Left colon (tissue), 2 donors: ENCODE measurements at regions not wholly inside any gene's neighbourhood (a gene's known extent, or its start where the extent isn't known, plus 50 kb on each side); places are given as distances from the start of the nearest gene placed in this dataset.
"Not testable (repeated sequence)": the region's sequence is repeated elsewhere in the genome, so short reads cannot be mapped to it uniquely, and the experiment has no call there.

ENCODE experiments used
- ATAC-seq: fragments of 200-7000 bp; cut with Tn5 transposase; one replicate; pipeline ENCODE4 v1.9.1; 2020; ENCODE audit warnings: mild to moderate bottlenecking, moderate library complexity
- DNase-seq, 2 donors: peaks; one replicate each; pipeline ENCODE4 v3.0.0-alpha.2; 2020
- intact Hi-C, 2 donors: fragments of 100-400 bp; cut with DNase I in 1 of 2; cut with micrococcal nuclease in 1 of 2; formaldehyde crosslinking; loops; one replicate each; pipeline versions ENCODE4 v1.11.2 to v1.14.0; 2022; cut with DNase I, micrococcal nuclease
- donor health status: DM: no; HTN: no; CAD: no.
- donor health status: DM: yes; HTN: yes; CAD: no.

DNA sequence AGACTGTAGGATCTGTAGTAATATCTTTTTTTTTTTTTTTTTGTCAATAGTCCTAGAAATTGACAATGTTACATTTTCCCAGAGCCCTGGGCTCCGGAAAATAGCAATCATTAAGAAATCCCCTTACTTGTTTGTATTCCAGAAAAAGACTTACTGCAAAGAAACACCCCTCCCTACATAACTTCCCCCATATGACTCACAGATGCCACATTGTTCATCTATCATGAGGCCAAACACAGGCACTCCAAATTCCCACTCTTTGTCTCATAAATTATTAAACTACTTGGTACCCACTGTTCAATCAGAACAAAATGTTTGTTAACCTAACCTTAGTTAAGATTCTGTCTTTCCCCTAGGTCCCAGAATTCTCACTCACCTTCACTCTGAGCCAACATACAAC is 53.5 kb downstream of the TEX51 start:
- DNase-seq, result no peak
- ATAC-seq, result no peak
- intact Hi-C loops, result no loop called here

DNA sequence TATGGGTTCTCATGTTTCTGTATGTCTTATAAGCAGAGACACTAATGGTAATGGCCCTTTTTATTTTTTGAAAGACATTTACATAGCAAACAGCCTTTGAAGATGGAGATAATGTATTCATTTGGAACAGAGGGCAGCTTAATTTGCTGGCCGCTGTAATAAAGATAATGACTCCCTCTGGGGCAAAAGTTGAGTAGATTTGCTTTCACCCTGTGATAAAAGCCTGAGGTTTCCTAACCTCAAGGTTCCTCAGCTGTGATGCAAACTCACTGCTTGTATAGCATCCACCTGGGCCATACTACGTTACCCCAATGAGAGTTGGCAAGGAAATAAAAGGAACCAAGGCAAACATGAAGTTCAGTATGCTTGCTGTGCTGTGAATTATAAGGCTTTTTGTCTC is 54.8 kb downstream of the TEX51 start:
- no peak for DNase-seq
- intact Hi-C loops, result no loop called here
- ATAC-seq, result peak; percentile 52

DNA sequence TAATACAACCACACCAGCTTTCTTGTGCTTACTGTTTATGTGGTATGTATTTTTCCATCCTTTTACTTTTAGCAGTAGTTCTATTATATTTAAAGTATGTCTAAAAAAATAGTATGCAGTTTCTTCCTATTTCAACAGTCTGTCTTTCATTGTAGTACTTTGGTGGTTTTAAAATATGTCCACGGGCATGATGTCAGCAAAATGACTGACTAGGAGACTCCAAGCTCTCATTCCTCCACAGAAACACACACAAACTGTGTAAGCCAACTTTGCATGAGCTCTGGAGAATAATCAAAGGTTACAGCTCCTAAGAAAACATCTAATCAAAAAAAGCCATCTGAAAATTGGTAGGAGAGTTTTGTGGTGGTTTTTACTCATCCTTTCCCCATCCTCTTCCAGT is 56.1 kb downstream of the TEX51 start:
- no peak for ATAC-seq
- intact Hi-C loops, result no loop called here
- DNase-seq, result no peak

DNA sequence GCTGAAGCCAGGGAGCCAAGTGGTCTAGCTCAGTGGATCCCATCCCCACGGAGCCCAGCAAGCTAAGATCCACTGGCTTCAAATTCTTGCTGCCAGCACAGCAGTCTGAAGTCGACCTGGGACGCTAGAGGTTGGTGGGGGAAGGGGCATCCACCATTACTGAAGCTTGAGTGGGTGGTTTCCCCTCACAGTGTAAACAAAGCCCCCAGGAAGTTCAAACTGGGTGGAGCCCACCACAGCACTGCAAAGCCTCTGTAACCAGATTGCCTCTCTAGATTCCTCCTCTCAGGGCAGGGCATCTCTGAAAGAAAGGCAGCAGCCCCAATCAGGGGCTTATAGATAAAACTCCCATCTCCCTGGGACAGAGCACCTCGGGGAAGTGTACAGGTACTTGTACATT is 58.1 kb downstream of the TEX51 start:
- ATAC-seq, DNase-seq, intact Hi-C loops: not testable (repeated sequence)

DNA sequence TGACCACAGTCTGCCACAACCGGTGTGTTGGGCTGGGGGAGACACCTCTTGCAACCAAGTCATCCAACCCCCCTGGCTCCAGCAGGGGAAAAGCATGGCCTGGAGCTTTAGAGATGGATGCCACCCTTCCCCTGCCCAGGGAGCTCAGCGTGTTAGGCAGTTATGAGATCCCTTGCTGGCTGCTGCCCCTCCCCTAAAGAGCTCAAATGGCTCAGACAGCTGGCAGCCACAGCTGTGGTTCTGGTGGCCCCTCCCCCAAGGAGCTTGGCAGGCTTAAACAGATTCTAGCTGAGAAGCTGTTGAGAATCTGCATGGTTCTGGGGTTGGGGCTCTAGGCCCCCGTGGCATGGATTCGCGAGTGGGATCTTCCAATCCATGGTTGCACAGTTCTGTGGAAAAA is 64.7 kb downstream of the TEX51 start:
- intact Hi-C loops, result no loop called here
- DNase-seq, result no peak
- no peak for ATAC-seq

DNA sequence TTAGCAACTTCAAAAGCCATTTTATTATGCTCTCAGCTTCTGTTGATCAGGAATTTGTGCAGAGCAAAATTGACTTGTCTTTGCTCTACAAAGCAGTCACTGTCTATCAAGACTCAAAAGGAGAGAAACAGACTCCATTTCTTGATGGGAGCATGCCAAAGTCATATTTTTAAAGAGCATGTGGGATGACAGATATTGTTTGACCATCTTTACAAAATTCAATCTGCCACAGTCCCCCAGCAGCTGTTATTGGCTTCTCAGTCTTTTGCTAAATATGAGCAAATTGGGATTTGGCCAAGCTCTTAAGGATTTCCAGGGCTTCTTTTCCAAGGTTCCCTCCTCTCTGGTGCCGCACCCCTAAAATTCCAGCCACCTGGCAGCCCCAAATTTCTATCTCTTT is 67.9 kb downstream of the TEX51 start:
- intact Hi-C loops, result no loop called here
- DNase-seq, result no peak
- no peak for ATAC-seq

DNA sequence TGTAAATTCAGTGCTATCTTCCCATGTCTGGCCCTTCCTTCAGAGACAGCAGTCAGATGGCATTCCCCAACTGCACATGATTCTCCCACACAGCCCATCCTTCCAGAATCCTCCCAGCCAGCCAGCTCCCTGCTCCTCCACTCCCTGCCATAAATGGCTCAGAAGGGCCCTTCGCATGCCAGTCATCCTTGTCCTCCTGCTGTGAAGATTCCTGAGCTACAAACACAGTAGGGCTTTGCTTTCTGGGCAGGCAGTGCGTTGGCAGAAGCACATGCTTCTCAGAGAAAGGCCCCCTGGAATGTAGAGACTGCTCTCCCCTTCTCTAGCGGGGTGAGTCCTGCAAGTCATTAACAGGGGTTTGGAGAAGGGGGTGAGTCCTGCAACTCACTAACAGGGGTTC is 71.9 kb downstream of the TEX51 start:
- intact Hi-C loops, result no loop called here
- DNase-seq (no peak), ATAC-seq (no peak)

DNA sequence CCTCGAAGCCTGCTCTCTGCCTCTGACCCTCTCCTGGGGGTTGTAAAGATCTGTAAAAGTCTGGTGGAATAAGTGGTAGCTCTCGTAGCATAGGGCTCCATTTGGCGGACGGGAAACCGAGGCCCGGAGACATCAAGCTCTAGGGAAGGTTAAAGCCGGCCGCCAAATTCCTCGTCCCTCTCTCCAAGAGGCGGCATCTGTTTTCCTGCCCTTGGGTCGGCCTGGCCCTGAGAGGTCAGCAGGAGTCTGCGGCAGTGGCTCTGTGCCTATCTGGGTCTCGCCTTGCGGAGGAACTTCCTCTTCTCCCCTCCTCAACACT is 72.4 kb downstream of the TEX51 start:
- no peak for DNase-seq
- intact Hi-C loops, result no loop called here
- no peak for ATAC-seq

DNA sequence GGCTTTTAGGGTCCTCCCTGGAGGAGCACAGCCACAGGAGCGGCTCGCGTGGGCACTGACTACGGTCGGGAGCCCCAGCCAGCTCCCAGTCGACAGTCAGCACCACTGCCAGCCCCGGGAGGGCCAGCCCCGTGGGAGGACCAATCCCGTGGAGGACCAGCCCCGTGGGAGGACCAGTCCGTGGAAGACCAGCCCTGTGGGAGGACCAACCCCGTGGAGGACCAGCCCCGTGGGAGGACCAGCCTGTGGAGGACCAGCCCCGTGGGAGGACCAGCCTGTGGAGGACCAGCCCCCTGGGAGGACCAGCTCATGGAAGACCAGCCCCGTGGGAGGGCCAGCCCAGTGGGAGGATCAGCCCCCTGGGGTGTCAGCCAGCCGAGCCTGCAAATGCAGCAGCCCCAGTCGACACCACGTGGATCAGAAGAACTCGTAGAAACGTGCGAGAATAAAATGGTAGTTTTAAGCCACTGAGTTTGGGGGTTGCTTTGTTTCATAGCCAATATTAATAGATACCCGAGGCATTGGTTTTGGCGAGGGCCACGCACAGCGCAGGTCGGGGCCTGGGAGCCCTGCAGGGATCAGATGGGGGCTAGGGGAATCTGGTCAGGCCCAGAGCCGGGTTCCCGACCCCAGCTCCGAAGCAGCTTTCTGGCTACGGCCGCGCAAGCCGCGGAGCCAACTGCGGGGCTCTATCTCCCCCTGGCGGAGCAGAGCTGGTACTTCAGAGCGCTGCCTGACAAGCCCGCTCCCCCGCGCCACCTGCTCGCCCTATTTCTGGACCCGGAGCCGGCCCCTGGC is 73.0 kb downstream of the TEX51 start:
- ATAC-seq (peak; percentile 93), DNase-seq (peak; percentile 69 to 76)
- intact Hi-C loops, result no loop called here

DNA sequence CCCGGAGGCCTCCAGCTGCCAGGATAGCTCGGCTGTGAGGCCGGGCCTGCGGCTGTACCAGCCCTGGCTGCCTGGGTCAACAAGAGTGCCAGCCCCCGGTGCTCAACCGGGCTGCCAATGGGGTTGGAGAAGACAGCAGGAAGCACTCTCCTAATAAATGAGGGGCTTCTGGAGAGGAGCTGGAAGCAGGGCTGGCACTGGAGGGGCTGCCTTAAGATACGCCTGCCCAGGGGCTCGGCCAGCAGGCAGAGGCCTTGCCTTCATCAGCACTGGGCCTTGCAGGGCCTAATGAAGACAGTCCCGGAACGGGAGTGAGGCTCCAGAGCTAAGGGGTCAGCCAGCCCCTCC is 73.6 kb downstream of the TEX51 start:
- intact Hi-C loops, result no loop called here
- ATAC-seq, result no peak
- no peak for DNase-seq

DNA sequence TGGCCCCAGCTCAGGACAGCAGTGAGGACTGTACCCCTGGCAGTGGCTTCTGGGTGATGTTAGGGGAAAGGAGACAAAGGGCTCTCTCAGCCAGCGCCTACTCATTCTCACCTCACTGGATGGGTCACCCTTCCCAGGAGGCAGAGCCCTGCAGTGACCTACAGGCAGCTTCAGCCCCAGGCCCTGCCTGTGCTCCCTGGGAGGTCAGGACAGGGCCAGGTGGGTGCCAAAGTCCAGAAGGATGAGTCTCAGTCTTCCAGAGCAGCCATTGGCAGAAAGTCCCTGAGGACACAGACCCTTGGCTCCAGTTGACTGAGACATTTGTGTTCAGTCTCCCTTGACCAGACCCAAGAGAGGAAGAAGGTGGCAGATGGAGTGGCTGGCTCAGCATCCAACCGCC is 75.1 kb downstream of the TEX51 start:
- no peak for DNase-seq
- no peak for ATAC-seq
- intact Hi-C loops, result no loop called here

DNA sequence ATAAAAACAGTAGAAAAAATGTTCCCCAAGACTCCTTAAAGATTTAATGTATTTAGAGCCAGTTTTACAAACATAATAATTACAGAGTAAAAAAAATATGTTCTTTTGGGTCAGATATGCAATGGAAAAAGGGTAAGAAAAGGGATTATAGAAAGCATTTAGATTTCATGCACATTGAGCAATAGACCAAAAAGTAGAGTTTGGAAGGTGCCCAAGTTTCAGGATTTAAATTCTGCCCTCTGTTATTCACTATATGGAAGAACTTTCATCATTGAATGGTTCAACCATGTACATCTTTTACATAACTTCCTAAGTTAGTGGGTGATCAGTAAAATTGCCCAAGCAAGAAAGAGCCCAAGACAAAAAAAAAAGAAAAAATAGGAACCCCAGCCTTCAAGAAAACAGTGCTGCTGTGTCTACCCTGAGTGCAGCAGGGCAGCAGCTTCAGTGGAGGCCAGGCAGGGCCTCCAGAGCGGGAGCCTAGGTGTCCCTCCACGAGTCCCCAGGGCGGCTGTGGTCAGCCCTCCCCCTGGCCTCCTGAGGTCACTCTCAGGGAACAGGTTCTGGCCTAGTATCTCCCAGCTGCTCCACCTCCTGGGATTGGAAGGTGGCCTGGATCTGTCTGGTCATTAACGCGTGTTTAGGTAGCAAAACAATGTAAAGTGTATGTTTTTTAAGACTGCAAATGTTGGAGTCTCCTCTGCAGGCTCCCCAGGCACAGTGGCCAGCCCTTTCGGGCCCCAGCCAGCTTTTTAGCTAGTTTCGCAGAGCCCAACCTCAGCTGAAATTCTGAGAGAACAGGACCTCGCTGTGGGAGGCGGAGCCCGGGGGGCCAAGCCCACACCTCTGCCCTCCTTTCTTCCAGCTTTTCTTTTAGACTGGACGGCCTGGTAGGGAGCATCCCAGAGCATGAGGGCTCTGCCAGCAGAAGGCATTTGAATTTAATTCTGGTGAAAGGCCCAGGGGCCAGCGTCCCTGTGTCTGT is 77.3 kb downstream of the TEX51 start:
- intact Hi-C loops, result no loop called here

DNA sequence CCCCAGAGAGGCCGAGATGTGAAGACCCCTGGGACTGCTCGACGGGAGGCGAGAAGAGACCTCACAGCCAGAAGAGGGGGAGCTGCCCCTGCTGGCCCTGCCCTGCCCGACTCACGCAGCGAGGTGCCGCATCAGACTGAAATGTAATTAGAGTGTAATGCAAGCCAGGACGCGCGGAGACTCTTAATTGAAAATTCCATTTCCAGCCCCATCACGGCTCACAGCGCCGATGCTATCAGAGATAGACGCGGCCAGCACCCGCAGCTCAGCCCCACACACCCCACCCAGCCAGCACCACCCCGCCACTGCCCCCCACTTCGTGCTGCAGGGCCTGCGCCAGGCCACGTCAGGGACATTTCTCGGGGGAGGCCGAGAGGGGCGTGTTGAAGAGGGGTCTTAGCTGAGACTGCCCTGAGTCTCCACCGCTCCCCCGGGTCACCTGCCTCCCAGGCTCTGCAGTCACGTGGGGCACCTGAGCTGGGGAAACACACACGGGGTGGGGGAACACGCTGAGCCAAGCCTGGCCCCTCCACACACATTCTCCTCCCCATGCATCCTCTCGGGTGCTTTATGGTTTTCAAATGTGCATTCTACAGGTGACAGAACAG is 78.1 kb downstream of the TEX51 start:
- intact Hi-C loops, result no loop called here
- ATAC-seq, result no peak
- DNase-seq, result no peak

More for the DNA sequence above, 77.3 kb downstream of the TEX51 start:
- no peak for DNase-seq
- no peak for ATAC-seq

DNA sequence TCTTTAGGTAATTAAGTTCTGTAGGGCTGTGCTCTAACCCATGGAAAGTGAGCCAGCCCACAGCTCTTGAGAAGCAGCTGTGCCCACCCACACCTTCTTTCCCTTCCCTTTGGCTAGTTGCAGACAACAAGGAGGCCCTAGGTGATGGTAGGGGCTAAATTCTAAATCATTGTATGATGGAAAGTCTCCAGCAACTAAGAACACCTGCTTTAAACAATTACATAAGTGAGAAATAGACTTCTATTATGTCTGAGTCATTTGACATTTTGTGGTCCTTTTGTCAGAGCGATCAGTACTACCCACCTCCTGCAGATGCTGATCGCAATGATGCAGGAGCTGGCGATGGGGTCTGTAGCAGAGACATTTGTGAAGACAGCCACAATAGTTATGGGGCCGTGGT is 79.6 kb downstream of the TEX51 start:
- intact Hi-C loops, result no loop called here
- no peak for ATAC-seq

DNA sequence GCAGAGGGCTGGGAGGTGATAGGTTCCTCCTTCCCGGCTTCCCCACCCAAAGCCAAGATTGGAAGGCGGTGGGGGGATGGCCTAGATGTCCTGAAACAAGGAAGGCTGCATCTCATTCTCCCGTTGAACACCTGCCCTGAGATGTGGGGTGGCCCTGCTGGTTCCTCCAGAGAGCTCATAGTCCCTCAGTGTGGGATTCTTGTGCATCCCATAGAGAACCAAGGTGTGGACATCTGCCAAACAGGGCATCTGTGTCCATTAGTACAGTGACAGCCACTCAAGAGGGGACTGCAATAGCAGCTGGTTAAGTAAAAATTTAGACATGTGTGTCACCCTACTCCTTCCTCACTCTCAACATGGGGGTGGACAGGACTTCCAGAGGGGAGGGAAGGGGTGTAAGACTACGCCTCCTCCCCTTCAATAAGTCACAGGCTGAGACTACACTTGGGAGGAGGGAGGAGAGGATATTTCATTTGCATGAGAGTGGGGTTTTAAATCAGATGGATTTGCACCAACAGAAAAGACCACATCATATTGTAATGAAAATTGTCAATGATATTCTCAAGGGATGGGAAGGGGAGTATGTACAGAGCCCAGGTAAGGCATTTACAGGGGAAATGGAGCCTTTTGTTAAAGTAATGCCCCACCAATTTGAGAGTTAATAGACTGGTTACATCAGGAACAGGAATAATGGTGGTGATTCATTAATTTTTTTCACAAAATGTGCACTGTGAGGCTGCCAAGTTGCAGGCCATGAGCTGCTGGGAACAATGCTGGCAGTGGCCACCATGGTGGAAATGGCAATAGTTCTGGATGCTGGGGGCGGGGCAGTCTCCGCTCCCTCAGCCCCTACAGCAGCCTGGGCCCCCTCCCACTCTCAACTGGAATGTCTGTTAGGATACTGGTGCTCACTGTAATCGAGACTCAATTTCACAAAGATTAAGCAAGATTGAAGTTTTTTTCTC is 80.6 kb downstream of the TEX51 start:
- no peak for DNase-seq
- ATAC-seq, result no peak
- intact Hi-C loops, result no loop called here

More for the DNA sequence above, 79.6 kb downstream of the TEX51 start:
- no peak for DNase-seq

DNA sequence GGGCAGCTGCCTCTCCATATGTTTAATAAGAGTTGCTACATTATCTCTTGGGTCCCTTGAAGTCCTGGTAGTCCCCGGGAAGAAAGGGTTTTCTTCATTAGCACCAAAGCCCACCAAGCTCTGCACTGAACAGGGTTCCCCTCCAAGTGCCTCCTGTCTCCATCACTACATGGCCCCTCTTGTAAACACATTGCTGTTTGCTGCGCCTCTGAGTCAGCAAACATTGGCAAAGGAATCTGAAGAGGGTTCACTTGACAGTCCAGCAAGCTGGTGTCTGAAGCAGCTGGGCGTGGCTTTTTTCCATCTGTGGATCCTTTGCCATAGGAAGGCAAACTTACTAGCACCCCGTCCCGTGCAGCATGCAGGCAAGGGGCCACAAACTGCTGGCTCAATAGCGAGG is 82.8 kb downstream of the TEX51 start:
- ATAC-seq (no peak), DNase-seq (no peak)
- intact Hi-C loops, result no loop called here

DNA sequence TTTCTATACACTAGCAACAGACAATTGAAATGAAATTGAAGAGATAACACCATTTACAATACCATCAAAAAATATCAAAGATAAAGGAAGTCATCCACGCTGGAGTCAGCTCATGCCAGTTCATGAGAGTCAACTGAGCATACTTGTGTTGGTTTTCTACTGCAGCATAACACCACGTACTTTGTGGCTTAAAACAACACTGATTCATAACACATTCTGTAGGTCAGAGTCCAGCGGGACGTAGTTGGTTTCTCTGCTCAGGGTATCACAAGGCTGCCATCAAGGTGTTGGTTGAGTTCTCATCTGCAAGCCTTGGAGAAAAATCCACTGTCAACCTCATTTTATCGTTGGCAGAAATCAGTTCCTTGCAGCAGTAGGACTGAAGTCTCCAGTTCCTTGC is 84.2 kb downstream of the TEX51 start:
- ATAC-seq, result no peak
- no peak for DNase-seq

DNA sequence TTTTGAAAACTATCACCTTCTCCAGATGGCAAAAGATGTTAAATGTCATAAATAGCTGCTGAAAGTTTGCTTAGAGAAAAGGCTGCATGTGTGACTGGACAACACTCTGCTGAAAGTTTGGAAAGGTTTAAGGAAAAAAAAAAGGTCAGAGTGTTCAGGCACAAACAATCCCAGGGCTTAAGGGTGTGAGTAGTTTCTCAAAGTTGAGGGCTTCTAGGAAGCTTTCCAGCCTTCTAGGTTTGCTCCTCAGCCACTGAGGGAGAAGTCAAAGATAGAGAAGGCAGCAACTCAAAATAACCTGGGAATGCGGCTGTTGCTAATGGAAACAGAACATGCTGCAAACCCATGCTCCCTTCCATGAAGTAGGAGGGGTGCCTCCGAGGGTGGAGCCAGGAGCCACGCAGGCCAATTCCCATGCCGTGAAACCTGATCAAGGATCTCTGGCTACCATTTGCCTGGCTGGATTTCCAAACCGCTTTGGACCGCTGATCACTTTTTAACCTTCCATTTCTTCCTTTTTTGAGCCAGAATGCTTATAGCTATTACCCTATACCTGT is 88.0 kb downstream of the TEX51 start:
- DNase-seq (no peak), ATAC-seq (no peak)
- intact Hi-C loops, result no loop called here

More for the DNA sequence above, 84.2 kb downstream of the TEX51 start:
- intact Hi-C loops, result no loop called here

DNA sequence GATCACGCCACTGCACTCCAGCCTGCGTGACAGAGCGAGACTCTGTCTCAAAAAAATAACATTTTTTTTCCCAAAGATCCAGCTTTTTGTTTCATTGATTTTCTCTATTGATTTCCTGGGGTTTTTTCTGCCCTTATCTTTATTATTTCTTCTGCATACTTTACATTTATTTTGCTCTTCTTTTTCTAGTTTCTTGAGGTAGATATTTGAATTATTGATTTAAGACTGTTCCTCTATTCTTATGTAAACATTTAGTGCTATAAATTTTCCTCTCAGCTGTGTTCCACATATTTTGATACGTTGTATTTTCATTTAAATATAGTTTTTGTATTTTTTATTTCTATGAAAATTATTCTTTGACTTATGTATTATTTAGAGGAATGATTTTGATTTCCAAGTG is 89.8 kb downstream of the TEX51 start:
- no peak for ATAC-seq
- intact Hi-C loops, result no loop called here
- DNase-seq, result no peak
